Sigmoid colon (tissue), 6 donors: ENCODE measurements at regions not wholly inside any gene's neighbourhood (a gene's known extent, or its start where the extent isn't known, plus 50 kb on each side); places are given as distances from the start of the nearest gene placed in this dataset.

ENCODE experiments used
- DNase-seq: peaks from one replicate; pipeline ENCODE4 v3.0.0-alpha.2; 2019
- H3K27ac ChIP-seq, 4 donors: fragments of 200-600 bp; sonication (generic); one replicate each; pipeline ENCODE4 v1.5.1; 2016 to 2019; ENCODE audit warnings: mild to moderate bottlenecking in 1 of 4
- H3K27me3 ChIP-seq, 3 donors: fragments of 200-600 bp; sonication (generic); one replicate each; pipeline ENCODE4 v1.5.1; 2019; ENCODE audit warnings: mild to moderate bottlenecking in 1 of 3
- H3K36me3 ChIP-seq, 4 donors: fragments of 200-600 bp; sonication (generic); one replicate each; pipeline ENCODE4 v1.5.1; 2016 to 2019
- H3K4me1 ChIP-seq, 4 donors: fragments of 200-600 bp; sonication (generic); one replicate each; pipeline ENCODE4 v1.5.1; 2017 to 2019
- H3K4me3 ChIP-seq, 4 donors: fragments of 200-600 bp; sonication (generic); one replicate each; pipeline ENCODE4 v1.5.1; 2017 to 2019; ENCODE audit warnings: mild to moderate bottlenecking in 2 of 4, moderate library complexity in 1 of 4
- H3K9me3 ChIP-seq, 4 donors: fragments of 200-600 bp in 3 of 4; sonication (generic) in 3 of 4; one replicate each; pipeline versions ENCODE4 v1.5.1 to v1.6.1; 2013 to 2019
- EP300 ChIP-seq, 4 donors: sonication (generic); formaldehyde crosslinking; IDR thresholded peaks; one replicate each; pipeline ENCODE4 v1.6.1; 2017; ENCODE audit warnings: antibody characterized with exemption in 4 of 4
- POLR2A ChIP-seq, 2 donors: fragments of 450-650 bp; IDR thresholded peaks; one replicate each; pipeline ENCODE4 v1.6.1; 2016; ENCODE audit warnings: antibody characterized with exemption in 2 of 2, mild to moderate bottlenecking in 2 of 2, moderate library complexity in 2 of 2
- POLR2AphosphoS5 ChIP-seq, 4 donors: sonication (generic); formaldehyde crosslinking; IDR thresholded peaks; one replicate each; pipeline ENCODE4 v1.6.1; 2017; ENCODE audit warnings: antibody characterized with exemption in 4 of 4
- WGBS, 2 donors: extraction: QIAGEN DNeasy Blood & Tissue Kit; methylation state at CpG; one replicate each; pipeline ENCODE4 v1.1.7; 2013; 5-methylcytosine and 5-hydroxymethylcytosine counted together
- intact Hi-C: fragments of 100-400 bp; cut with DNase I; formaldehyde crosslinking; loops from one replicate; pipeline ENCODE4 v1.15.1; 2023
- TF ChIP-seq, protein P1 (sequence below), 4 experiments: fragments of 450-650 bp in 3 of 4; fragments of 200-600 bp in 1 of 4; IDR thresholded peaks; one replicate each; pipeline ENCODE4 v1.5.1; 2016 to 2019; ENCODE audit warnings: antibody characterized with exemption in 4 of 4, mild to moderate bottlenecking in 3 of 4, moderate library complexity in 2 of 4
- donor health status: healthy with polysubstance abuse.
- donor health status: healthy.

DNA sequence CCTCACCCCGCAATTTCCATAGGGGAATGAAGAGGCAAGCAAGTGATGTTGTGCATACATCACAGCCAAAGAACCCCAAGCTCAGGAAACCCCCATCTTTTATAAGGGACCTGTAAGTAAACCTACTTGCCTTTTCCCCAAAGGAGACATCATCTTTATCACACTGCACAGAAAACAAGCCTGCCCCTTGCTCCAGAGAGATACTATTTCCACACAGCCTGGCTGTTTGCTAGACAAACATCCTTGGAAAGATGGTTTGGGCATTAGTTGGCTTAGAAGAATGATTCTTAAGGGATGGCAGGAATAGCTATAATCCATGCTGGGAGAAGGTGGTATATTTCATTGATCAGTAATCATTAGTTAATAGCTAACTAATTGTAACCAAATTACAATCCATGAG lies 123.7 kb upstream of the SEC61G start:
- intact Hi-C loops = no loop called here
- no peak for TF ChIP-seq POLR2AphosphoS5 (IDR thresholded peaks at IDR 0.05)
- no peak for DNase-seq
- H3K9me3 ChIP-seq = no peaks in the 10 kb centered on the region
- H3K4me3 ChIP-seq = no peak overlapping the region
- 84 to 96% methylated on average over 1 of the region's 1 CpG for WGBS, 2 donors
- H3K27me3 ChIP-seq = no peaks in the 10 kb centered on the region
- no peak overlapping the region for H3K27ac ChIP-seq
- no peaks in the 10 kb centered on the region for H3K36me3 ChIP-seq
- H3K4me1 ChIP-seq = peaks cover 0 to 5% (median 0%) of the 10 kb centered on the region in 4 donors

- Histone ChIP-seq H3K4me3 (no peak overlapping the region), H3K36me3 (no peaks in the 10 kb centered on the region), H3K4me1 (peaks cover 0 to 8% (median 0%) of the 10 kb centered on the region in 4 donors), H3K27me3 (no peaks in the 10 kb centered on the region), H3K27ac (no peak overlapping the region), H3K9me3 (no peaks in the 10 kb centered on the region)
- TF ChIP-seq POLR2A (IDR thresholded peaks at IDR 0.05) (no peak), EP300 (IDR thresholded peaks at IDR 0.05) (no peak), POLR2AphosphoS5 (IDR thresholded peaks at IDR 0.05) (no peak)
- TF ChIP-seq, protein P1, sequence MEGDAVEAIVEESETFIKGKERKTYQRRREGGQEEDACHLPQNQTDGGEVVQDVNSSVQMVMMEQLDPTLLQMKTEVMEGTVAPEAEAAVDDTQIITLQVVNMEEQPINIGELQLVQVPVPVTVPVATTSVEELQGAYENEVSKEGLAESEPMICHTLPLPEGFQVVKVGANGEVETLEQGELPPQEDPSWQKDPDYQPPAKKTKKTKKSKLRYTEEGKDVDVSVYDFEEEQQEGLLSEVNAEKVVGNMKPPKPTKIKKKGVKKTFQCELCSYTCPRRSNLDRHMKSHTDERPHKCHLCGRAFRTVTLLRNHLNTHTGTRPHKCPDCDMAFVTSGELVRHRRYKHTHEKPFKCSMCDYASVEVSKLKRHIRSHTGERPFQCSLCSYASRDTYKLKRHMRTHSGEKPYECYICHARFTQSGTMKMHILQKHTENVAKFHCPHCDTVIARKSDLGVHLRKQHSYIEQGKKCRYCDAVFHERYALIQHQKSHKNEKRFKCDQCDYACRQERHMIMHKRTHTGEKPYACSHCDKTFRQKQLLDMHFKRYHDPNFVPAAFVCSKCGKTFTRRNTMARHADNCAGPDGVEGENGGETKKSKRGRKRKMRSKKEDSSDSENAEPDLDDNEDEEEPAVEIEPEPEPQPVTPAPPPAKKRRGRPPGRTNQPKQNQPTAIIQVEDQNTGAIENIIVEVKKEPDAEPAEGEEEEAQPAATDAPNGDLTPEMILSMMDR (IDR thresholded peaks at IDR 0.05) = no peak
- no peak for DNase-seq
- 86 to 91% methylated on average over 1 of the region's 1 CpG for WGBS, 2 donors
- intact Hi-C loops = no loop called here
Observed at GRCh38 chr7:54883576-54883975, 124.6 kb upstream of the SEC61G start.

GRCh38 chr7:54885285-54885684 lies 126.3 kb upstream of the SEC61G start:
- no peak overlapping the region for H3K27ac ChIP-seq
- H3K9me3 ChIP-seq = no peaks in the 10 kb centered on the region
- intact Hi-C loops = no loop called here
- no peak overlapping the region for H3K4me3 ChIP-seq
- no peak for DNase-seq
- no peaks in the 10 kb centered on the region for H3K27me3 ChIP-seq
- 94 to 97% methylated on average over 1 of the region's 1 CpG for WGBS, 2 donors
- TF ChIP-seq, protein P1 (IDR thresholded peaks at IDR 0.05) = no peak
- TF ChIP-seq POLR2A (IDR thresholded peaks at IDR 0.05) = no peak
- TF ChIP-seq EP300 (IDR thresholded peaks at IDR 0.05) = no peak
- no peaks in the 10 kb centered on the region for H3K36me3 ChIP-seq
- H3K4me1 ChIP-seq = peaks cover 0 to 10% (median 0%) of the 10 kb centered on the region in 4 donors

- TF ChIP-seq, protein P1 (IDR thresholded peaks at IDR 0.05) = no peak
- no peak for TF ChIP-seq POLR2A (IDR thresholded peaks at IDR 0.05)
- TF ChIP-seq EP300 (IDR thresholded peaks at IDR 0.05) = no peak
- no peak for TF ChIP-seq POLR2AphosphoS5 (IDR thresholded peaks at IDR 0.05)
- WGBS, 2 donors = 30% methylated on average over 26 of the region's 26 CpGs
- Histone ChIP-seq H3K27me3 (no peaks in the 10 kb centered on the region), H3K36me3 (no peaks in the 10 kb centered on the region), H3K9me3 (no peaks in the 10 kb centered on the region), H3K4me1 (peaks cover 0 to 10% (median 0%) of the 10 kb centered on the region in 4 donors), H3K4me3 (peak overlapping the region in 3 of 4 donors; percentile 9 to 34 (median 26)), H3K27ac (no peak overlapping the region)
- intact Hi-C loops = no loop called here
- DNase-seq = no peak
Observed at GRCh38 chr7:54888067-54888733, 129.2 kb upstream of the SEC61G start.

DNA sequence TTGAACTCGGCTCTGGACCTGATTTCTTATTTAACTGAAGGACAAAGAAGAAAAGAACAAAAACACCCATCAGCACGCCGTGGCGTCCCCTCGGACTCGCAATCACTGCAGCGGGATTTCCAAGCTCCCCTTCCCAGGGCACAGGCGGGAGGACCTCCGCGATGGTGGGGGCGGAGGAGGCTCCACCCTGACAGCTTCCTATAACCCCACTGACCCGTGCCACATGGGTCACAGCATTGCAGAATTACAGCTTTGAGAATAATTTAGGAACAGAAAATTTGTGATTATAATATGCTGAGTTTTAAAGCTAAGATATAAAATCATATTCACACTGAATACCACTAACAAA lies 129.7 kb upstream of the SEC61G start:
- TF ChIP-seq, protein P1 (IDR thresholded peaks at IDR 0.05) = no peak
- TF ChIP-seq POLR2A (IDR thresholded peaks at IDR 0.05) = no peak
- no peak for TF ChIP-seq EP300 (IDR thresholded peaks at IDR 0.05)
- no peak for TF ChIP-seq POLR2AphosphoS5 (IDR thresholded peaks at IDR 0.05)
- Histone ChIP-seq H3K9me3 (no peaks in the 10 kb centered on the region), H3K4me3 (peak overlapping the region in 3 of 4 donors; percentile 9 to 34 (median 26)), H3K27me3 (no peaks in the 10 kb centered on the region), H3K27ac (no peak overlapping the region), H3K36me3 (no peaks in the 10 kb centered on the region), H3K4me1 (peaks cover 0 to 10% (median 0%) of the 10 kb centered on the region in 4 donors)
- no peak for DNase-seq
- WGBS, 2 donors = 8 to 10% methylated on average over 12 of the region's 12 CpGs
- intact Hi-C loops = no loop called here
